Astrocyte of the hippocampus (primary cell): ENCODE measurements at regions not wholly inside any gene's neighbourhood (a gene's known extent, or its start where the extent isn't known, plus 50 kb on each side); places are given as distances from the start of the nearest gene placed in this dataset.

Experiments
- DNase-seq: peaks from one replicate; pipeline ENCODE4 v3.0.0; 2011; ENCODE audit warnings: low read depth, low spot score

DNA sequence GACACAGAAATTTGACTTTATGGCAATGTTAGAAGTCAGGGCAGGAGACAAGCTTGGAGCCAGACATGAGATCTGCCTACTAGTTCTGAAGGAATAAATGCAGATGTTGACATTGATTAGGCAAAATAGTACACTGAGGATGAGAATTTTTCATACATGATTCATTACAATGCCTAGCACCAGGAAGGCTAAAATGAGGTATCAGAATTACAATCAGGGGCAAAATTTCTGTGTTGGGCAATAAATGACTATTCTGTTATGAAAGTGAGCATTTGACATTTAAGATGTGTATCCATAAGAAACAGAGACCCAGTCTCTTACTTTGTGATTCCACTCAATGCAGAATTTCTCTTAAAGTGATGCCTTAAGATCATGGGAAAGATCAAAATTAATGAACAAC, 92.4 kb upstream of the CDH10 start:
- no peak for DNase-seq

DNA sequence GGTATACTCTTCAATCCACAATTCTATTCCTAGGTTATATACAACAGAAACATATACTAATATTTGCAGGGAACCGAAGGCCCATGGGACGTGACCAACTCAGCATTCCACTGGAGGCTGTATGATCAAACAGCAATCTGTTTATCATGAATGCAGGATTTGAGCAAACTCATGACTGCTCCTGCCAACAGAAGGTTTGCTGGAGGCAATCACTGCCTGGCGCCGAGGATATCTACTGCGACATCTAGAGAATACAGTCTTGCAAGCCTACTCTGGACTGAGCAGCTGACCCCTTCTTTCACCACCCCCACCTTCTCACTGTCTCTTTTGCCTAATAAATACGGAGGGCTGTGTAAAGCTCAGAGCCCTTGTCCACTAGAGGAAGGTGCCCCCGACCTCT, 90.5 kb upstream of the CDH10 start:
- no peak for DNase-seq

DNA sequence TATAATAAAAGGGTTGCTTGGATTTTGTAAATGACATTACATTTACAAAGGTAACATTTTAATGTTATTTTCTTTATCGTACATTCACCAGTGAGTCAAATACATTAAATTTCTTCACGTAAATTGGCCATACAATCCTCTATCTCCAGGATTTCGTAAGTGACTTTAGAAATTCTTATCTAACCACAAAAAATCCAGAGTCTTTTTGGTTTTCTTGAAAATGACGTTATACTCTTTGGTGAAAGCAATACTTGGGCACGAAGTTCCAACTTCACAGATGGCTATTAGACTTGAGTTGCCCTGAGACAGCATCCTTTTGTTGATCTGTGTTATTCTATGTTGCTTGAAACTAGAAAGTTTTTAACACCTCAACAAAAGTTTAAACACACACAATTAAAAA, 87.4 kb upstream of the CDH10 start:
- DNase-seq, result no peak

DNA sequence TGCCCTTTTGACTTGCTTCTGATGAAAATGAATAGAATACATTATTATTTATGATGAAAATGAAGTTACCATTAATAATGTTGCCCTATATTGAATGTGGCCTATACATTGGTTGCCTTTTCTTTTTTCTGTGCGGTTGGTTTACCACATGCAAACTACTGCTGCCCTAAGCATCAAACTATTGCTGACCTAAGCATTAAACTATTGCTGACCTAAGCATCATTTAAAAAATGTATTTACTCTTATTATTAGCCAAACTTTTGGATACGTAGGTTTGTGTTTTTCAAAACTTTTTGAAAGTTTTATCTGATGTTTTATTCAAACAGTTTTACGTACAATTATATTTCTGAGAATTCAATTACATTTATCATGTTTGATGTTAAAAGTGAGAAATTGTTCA, 76.0 kb upstream of the CDH10 start:
- no peak for DNase-seq

DNA sequence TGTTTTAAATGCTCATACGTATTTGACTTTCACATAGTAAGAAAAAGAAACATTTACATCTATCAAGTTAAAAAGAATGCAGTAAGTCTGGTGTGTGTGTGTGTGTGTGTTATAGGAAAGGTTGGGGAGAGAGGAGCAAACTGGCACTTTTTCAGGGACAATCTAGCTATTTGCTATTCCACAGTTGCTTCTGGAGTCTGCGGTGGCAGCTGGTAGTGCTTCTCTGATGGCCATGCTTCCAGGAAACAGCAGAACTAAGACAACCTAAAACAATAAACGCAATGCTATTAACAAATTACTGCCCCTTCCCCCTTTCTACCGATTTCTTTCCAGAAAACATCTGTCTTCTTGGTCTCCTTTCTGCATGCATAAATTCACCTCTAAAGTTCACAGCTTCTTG, 70.0 kb upstream of the CDH10 start:
- no peak for DNase-seq

DNA sequence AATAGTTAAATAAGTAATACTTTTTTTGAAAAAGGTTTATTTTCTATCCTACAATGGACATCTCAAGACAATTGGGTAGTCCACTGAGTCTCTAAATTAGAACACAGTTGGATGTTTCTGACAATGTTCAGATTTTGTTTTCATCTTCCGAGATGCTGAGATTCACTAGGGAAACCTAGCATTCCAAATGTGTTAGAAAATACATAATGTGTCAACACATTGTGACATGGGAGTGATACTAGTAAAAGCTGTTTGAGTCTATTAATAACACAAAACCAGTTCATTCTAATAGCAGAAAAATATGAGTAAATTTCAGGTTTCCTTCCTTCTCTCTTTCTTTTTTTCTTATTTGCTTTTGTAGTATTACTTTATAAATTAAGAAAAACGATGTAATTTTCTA, 68.2 kb upstream of the CDH10 start:
- no peak for DNase-seq

DNA sequence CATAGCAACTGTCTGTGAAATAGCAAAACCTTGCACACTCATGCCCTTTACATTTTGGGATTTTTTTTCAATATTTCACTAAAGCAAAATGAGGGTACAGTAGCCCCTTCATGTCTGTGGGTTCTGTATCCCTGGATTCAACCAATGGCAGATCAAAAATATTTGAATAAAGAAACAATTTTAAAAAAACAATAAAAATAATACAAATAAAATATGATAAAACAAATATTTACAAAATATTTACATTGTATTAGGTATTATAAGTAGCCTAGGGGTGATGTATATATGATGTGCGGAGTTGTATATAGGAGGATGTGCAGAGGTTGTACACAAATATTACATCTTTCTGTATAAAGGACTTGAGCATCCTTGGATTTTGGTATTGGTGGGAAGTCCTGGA, 67.3 kb upstream of the CDH10 start:
- no peak for DNase-seq

DNA sequence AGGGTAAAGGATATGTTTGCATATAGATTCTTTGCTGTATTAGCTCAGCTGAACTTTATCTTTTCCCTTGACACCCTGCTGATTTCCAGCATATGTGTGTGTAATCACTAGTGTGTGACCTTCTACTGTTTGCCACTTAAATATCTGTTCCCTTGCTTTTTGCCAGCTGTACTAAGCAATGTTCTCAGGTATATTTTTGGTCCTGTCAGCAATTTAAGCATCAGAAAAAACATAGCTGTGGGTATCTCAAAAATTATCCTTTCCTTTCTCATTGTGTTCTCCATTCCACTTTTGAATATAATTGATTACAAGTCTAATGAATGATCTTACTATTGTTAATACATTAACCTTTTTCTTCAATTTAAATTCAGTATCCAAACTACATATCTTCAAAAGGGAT, 59.2 kb upstream of the CDH10 start:
- DNase-seq, result no peak
